SK-N-SH treated with all-trans-retinoic acid at 6 μM for 48 hours (cell line): ENCODE measurements at regions not wholly inside any gene's neighbourhood (a gene's known extent, or its start where the extent isn't known, plus 50 kb on each side); places are given as distances from the start of the nearest gene placed in this dataset.

Source experiments
- ATAC-seq: fragments of 200-7000 bp; cut with Tn5 transposase; 3 replicates; pipeline ENCODE4 v1.9.1; 2020; ENCODE audit warnings: mild to moderate bottlenecking, moderate library complexity
- ARNTL ChIP-seq: fragments of 450-650 bp; formaldehyde crosslinking; IDR thresholded peaks from 2 replicates; pipeline ENCODE4 v1.5.0; 2020; ENCODE audit warnings: low read depth, mild to moderate bottlenecking, moderate library complexity, borderline replicate concordance
- CSDC2 ChIP-seq: fragments of 250-450 bp; sonication (Bioruptor Pico); IDR thresholded peaks from 2 replicates; pipeline ENCODE4 v1.5.0; 2020; ENCODE audit warnings: mild to moderate bottlenecking, moderate library complexity
- ESRRG ChIP-seq: fragments of 250-450 bp; sonication (Bioruptor Pico); IDR thresholded peaks from 2 replicates; pipeline ENCODE4 v1.6.1; 2021; ENCODE audit warnings: mild to moderate bottlenecking
- OSR1 ChIP-seq: fragments of 250-450 bp; sonication (Bioruptor Pico); IDR thresholded peaks from 2 replicates; pipeline ENCODE4 v1.8.0; 2022; ENCODE audit warnings: moderate library complexity, mild to moderate bottlenecking, inconsistent platforms
- PPARA ChIP-seq: fragments of 250-450 bp; sonication (Bioruptor Pico); IDR thresholded peaks from 2 replicates; pipeline ENCODE4 v1.5.0; 2020; ENCODE audit warnings: mild to moderate bottlenecking, borderline replicate concordance
- RARB ChIP-seq: fragments of 250-450 bp; sonication (Bioruptor Pico); IDR thresholded peaks from 2 replicates; pipeline ENCODE4 v1.8.0; 2021; ENCODE audit warnings: mild to moderate bottlenecking, moderate library complexity
- SNAI2 ChIP-seq: fragments of 250-450 bp; sonication (Bioruptor Pico); IDR thresholded peaks from 2 replicates; pipeline ENCODE4 v1.5.0; 2020; ENCODE audit warnings: mild to moderate bottlenecking, moderate library complexity
- TOX ChIP-seq: fragments of 250-450 bp; sonication (Bioruptor Pico); IDR thresholded peaks from 2 replicates; pipeline ENCODE4 v1.8.0; 2021; ENCODE audit warnings: mild to moderate bottlenecking, moderate library complexity, borderline replicate concordance
- ZFP3 ChIP-seq: fragments of 250-450 bp; sonication (Bioruptor Pico); IDR thresholded peaks from 2 replicates; pipeline ENCODE4 v1.5.0; 2020; ENCODE audit warnings: mild to moderate bottlenecking, moderate library complexity
- ZFP30 ChIP-seq: fragments of 450-650 bp; formaldehyde crosslinking; IDR thresholded peaks from 2 replicates; pipeline ENCODE4 v1.5.0; 2022; ENCODE audit warnings: mild to moderate bottlenecking, moderate library complexity
- ZNF565 ChIP-seq: fragments of 450-650 bp; formaldehyde crosslinking; conservative IDR thresholded peaks from 2 replicates; pipeline ENCODE4 v1.5.0; 2020; ENCODE audit warnings: low read depth, mild to moderate bottlenecking, moderate library complexity
- ZNF70 ChIP-seq: fragments of 450-650 bp; formaldehyde crosslinking; IDR thresholded peaks from 2 replicates; pipeline ENCODE4 v1.5.0; 2020; ENCODE audit warnings: mild to moderate bottlenecking, moderate library complexity
- ZNF8 ChIP-seq: fragments of 450-650 bp; formaldehyde crosslinking; IDR thresholded peaks from 2 replicates; pipeline ENCODE4 v1.5.0; 2020; ENCODE audit warnings: mild to moderate bottlenecking, moderate library complexity
- TF ChIP-seq, protein P1 (sequence below): fragments of 250-450 bp; sonication (Bioruptor Pico); IDR thresholded peaks from 2 replicates; pipeline ENCODE4 v1.5.1; 2020; ENCODE audit warnings: low read depth, mild to moderate bottlenecking, moderate library complexity
- TF ChIP-seq, protein P2 (sequence below): fragments of 250-450 bp; sonication (Bioruptor Pico); IDR thresholded peaks from 2 replicates; pipeline ENCODE4 v1.5.1; 2021; ENCODE audit warnings: mild to moderate bottlenecking, moderate library complexity
- TF ChIP-seq, protein P3 (sequence below): fragments of 250-450 bp; sonication (Bioruptor Pico); IDR thresholded peaks from 2 replicates; pipeline ENCODE4 v1.5.0; 2020; ENCODE audit warnings: mild to moderate bottlenecking, moderate library complexity
- TF ChIP-seq, protein P4 (sequence below): fragments of 250-450 bp; sonication (Bioruptor Pico); IDR thresholded peaks from 2 replicates; pipeline ENCODE4 v1.8.0; 2021; ENCODE audit warnings: low read depth, mild to moderate bottlenecking, moderate library complexity, borderline replicate concordance
- TF ChIP-seq, protein P5 (sequence below): fragments of 250-450 bp; sonication (Bioruptor Pico); IDR thresholded peaks from 2 replicates; pipeline ENCODE4 v1.8.0; 2020; ENCODE audit warnings: mild to moderate bottlenecking, moderate library complexity, borderline replicate concordance

DNA sequence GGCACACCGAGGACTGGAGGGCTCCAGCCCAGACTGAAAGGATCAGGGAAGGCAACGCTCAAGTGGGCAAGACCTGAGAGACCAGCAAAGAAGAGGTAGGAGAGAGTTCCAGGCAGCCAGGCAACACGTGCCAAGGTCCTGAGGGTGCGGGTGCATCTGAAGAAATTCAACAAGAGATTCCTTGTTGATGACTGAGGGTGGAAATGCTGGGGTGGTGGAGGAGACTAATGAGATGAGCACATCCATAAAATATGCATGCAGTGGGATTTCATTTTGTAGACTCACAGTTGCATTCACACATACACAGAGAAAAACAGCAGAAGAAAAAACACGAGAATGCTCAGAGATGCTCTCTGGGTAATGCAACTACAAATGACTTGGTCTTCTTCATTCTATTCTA is 154.8 kb upstream of the FOXF1 start (continued):
- TF ChIP-seq, protein P1, sequence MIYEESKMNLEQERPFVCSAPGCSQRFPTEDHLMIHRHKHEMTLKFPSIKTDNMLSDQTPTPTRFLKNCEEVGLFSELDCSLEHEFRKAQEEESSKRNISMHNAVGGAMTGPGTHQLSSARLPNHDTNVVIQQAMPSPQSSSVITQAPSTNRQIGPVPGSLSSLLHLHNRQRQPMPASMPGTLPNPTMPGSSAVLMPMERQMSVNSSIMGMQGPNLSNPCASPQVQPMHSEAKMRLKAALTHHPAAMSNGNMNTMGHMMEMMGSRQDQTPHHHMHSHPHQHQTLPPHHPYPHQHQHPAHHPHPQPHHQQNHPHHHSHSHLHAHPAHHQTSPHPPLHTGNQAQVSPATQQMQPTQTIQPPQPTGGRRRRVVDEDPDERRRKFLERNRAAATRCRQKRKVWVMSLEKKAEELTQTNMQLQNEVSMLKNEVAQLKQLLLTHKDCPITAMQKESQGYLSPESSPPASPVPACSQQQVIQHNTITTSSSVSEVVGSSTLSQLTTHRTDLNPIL (CRISPR knock-in tag), result no peak
- no peak for TF ChIP-seq ZNF70 (CRISPR knock-in tag)
- no peak for TF ChIP-seq PPARA
- TF ChIP-seq, protein P2, sequence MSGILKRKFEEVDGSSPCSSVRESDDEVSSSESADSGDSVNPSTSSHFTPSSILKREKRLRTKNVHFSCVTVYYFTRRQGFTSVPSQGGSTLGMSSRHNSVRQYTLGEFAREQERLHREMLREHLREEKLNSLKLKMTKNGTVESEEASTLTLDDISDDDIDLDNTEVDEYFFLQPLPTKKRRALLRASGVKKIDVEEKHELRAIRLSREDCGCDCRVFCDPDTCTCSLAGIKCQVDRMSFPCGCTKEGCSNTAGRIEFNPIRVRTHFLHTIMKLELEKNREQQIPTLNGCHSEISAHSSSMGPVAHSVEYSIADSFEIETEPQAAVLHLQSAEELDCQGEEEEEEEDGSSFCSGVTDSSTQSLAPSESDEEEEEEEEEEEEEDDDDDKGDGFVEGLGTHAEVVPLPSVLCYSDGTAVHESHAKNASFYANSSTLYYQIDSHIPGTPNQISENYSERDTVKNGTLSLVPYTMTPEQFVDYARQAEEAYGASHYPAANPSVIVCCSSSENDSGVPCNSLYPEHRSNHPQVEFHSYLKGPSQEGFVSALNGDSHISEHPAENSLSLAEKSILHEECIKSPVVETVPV (CRISPR knock-in tag), result no peak
- no peak for TF ChIP-seq ZNF565 (CRISPR knock-in tag)
- no peak for TF ChIP-seq ZFP30 (CRISPR knock-in tag)
- no peak for TF ChIP-seq SNAI2 (CRISPR knock-in tag)
- no peak for TF ChIP-seq ZFP3
- TF ChIP-seq OSR1, result no peak

DNA sequence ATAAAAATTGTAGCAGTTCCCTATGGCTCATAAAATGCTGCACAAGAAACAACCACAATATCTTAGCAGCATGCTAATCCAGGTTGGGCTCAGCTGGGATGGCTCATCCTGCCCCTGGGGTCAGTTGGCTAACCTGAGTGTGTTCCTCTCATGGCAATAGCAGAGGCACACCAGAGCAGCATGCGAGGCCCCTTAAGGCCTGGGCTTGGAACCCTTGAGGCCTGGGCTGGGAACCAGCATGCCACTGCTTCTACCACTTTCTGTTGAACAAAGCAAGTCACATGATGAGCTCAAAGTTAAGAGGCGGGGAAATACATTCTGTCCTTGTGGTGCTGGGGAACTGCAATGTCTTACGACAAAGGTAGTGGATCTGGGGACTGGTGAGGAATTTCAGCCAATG is 154.4 kb upstream of the FOXF1 start:
- no peak for TF ChIP-seq ZFP30 (CRISPR knock-in tag)
- no peak for TF ChIP-seq ZNF8 (CRISPR knock-in tag)
- TF ChIP-seq, protein P3, sequence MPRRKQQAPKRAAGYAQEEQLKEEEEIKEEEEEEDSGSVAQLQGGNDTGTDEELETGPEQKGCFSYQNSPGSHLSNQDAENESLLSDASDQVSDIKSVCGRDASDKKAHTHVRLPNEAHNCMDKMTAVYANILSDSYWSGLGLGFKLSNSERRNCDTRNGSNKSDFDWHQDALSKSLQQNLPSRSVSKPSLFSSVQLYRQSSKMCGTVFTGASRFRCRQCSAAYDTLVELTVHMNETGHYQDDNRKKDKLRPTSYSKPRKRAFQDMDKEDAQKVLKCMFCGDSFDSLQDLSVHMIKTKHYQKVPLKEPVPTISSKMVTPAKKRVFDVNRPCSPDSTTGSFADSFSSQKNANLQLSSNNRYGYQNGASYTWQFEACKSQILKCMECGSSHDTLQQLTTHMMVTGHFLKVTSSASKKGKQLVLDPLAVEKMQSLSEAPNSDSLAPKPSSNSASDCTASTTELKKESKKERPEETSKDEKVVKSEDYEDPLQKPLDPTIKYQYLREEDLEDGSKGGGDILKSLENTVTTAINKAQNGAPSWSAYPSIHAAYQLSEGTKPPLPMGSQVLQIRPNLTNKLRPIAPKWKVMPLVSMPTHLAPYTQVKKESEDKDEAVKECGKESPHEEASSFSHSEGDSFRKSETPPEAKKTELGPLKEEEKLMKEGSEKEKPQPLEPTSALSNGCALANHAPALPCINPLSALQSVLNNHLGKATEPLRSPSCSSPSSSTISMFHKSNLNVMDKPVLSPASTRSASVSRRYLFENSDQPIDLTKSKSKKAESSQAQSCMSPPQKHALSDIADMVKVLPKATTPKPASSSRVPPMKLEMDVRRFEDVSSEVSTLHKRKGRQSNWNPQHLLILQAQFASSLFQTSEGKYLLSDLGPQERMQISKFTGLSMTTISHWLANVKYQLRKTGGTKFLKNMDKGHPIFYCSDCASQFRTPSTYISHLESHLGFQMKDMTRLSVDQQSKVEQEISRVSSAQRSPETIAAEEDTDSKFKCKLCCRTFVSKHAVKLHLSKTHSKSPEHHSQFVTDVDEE (CRISPR knock-in tag), result no peak
- TF ChIP-seq, protein P2 (CRISPR knock-in tag), result no peak
- ATAC-seq, result no peak

DNA sequence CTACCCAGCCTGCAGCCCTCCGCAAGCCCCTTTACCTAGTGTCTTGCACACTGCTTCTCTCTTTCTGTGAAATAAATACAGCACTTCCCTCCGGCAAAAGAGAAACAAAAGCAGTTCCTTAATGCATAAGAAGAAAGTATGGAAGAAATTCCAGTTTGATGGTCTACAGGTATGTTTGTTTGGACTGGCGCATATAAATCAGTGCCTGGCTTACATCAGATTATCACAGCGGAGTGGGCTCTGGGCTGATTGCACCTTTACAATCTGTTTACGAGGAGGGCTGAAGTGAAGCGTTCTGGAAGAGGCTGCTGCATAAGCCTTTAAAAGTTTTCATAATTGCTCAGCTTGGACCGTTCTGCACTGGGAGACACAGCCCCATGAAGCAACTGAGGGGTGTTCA is 153.5 kb upstream of the FOXF1 start:
- no peak for ATAC-seq
- TF ChIP-seq TOX (CRISPR knock-in tag) (no peak), SNAI2 (CRISPR knock-in tag) (no peak), ZFP30 (CRISPR knock-in tag) (no peak), ZNF8 (CRISPR knock-in tag) (no peak), ESRRG (CRISPR knock-in tag) (no peak), ZNF565 (CRISPR knock-in tag) (no peak), RARB (CRISPR knock-in tag) (no peak), OSR1 (no peak), CSDC2 (CRISPR knock-in tag) (no peak), ARNTL (CRISPR knock-in tag) (no peak), PPARA (no peak)
- TF ChIP-seq, protein P3 (CRISPR knock-in tag), result no peak
- TF ChIP-seq, protein P4, sequence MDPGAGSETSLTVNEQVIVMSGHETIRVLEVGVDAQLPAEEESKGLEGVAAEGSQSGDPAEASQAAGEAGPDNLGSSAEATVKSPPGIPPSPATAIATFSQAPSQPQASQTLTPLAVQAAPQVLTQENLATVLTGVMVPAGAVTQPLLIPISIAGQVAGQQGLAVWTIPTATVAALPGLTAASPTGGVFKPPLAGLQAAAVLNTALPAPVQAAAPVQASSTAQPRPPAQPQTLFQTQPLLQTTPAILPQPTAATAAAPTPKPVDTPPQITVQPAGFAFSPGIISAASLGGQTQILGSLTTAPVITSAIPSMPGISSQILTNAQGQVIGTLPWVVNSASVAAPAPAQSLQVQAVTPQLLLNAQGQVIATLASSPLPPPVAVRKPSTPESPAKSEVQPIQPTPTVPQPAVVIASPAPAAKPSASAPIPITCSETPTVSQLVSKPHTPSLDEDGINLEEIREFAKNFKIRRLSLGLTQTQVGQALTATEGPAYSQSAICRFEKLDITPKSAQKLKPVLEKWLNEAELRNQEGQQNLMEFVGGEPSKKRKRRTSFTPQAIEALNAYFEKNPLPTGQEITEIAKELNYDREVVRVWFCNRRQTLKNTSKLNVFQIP (CRISPR knock-in tag), result no peak
- TF ChIP-seq, protein P1 (CRISPR knock-in tag), result no peak
- TF ChIP-seq, protein P2 (CRISPR knock-in tag), result no peak
- TF ChIP-seq, protein P5, sequence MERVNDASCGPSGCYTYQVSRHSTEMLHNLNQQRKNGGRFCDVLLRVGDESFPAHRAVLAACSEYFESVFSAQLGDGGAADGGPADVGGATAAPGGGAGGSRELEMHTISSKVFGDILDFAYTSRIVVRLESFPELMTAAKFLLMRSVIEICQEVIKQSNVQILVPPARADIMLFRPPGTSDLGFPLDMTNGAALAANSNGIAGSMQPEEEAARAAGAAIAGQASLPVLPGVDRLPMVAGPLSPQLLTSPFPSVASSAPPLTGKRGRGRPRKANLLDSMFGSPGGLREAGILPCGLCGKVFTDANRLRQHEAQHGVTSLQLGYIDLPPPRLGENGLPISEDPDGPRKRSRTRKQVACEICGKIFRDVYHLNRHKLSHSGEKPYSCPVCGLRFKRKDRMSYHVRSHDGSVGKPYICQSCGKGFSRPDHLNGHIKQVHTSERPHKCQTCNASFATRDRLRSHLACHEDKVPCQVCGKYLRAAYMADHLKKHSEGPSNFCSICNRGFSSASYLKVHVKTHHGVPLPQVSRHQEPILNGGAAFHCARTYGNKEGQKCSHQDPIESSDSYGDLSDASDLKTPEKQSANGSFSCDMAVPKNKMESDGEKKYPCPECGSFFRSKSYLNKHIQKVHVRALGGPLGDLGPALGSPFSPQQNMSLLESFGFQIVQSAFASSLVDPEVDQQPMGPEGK (CRISPR knock-in tag), result no peak
